Fibroblast of peridontal ligament (primary cell): ENCODE measurements at regions not wholly inside any gene's neighbourhood (a gene's known extent, or its start where the extent isn't known, plus 50 kb on each side); places are given as distances from the start of the nearest gene placed in this dataset.
A peak's percentile ranks its signal among the peaks of the same experiment; 100 is the strongest.

Experiments
- DNase-seq: peaks from one replicate; pipeline ENCODE4 v3.0.0-alpha.2; 2010; ENCODE audit errors: extremely low read depth

- DNase-seq = no peak
Measured at GRCh38 chr4:187577941-187578480, 417.6 kb upstream of the ZFP42 start.

GRCh38 chr4:187586892-187587291 lies 408.7 kb upstream of the ZFP42 start:
- DNase-seq = no peak

GRCh38 chr4:187598196-187598595 lies 397.4 kb upstream of the ZFP42 start:
- DNase-seq = peak; percentile 92

- no peak for DNase-seq
Measured at GRCh38 chr4:187602339-187603092, 393.1 kb upstream of the ZFP42 start.

- peak; percentile 97 for DNase-seq
Measured at GRCh38 chr4:187603093-187604025, 392.2 kb upstream of the ZFP42 start.

GRCh38 chr4:187604984-187605383 lies 390.6 kb upstream of the ZFP42 start:
- DNase-seq = no peak

- DNase-seq = peak; percentile 79
Measured at GRCh38 chr4:187606581-187606980, 389.0 kb upstream of the ZFP42 start.

GRCh38 chr4:187608001-187608421 lies 387.6 kb upstream of the ZFP42 start:
- DNase-seq = peak; percentile 93

- no peak for DNase-seq
Measured at GRCh38 chr4:187612301-187612700, 383.3 kb upstream of the ZFP42 start.

GRCh38 chr4:187613089-187613839 lies 382.3 kb upstream of the ZFP42 start:
- no peak for DNase-seq

GRCh38 chr4:187615972-187616371 lies 379.6 kb upstream of the ZFP42 start:
- DNase-seq = no peak

GRCh38 chr4:187617113-187617512 lies 378.5 kb upstream of the ZFP42 start:
- peak; percentile 64 for DNase-seq

GRCh38 chr4:187618701-187619281 lies 376.8 kb upstream of the ZFP42 start:
- peak; percentile 76 for DNase-seq

GRCh38 chr4:187619319-187619718 lies 376.3 kb upstream of the ZFP42 start:
- DNase-seq = no peak

GRCh38 chr4:187632260-187632995 lies 363.1 kb upstream of the ZFP42 start:
- no peak for DNase-seq

- no peak for DNase-seq
Measured at GRCh38 chr4:187633245-187633644, 362.3 kb upstream of the ZFP42 start.

- peak; percentile 54 for DNase-seq
Measured at GRCh38 chr4:187656959-187657358, 338.6 kb upstream of the ZFP42 start.

- DNase-seq = no peak
Measured at GRCh38 chr4:187663076-187663475, 332.5 kb upstream of the ZFP42 start.

GRCh38 chr4:187664011-187664410 lies 331.6 kb upstream of the ZFP42 start:
- DNase-seq = no peak

- DNase-seq = no peak
Measured at GRCh38 chr4:187665086-187665485, 330.5 kb upstream of the ZFP42 start.

GRCh38 chr4:187666034-187666433 lies 329.5 kb upstream of the ZFP42 start:
- DNase-seq = no peak
